ENCODE measurements at regions not wholly inside any gene's neighbourhood (a gene's known extent, or its start where the extent isn't known, plus 50 kb on each side); places are given as distances from the start of the nearest gene placed in this dataset.

GRCh38 chr11:95515371-95515770 is 274.2 kb downstream of the FAM76B start:
- TF ChIP-seq, protein P1, sequence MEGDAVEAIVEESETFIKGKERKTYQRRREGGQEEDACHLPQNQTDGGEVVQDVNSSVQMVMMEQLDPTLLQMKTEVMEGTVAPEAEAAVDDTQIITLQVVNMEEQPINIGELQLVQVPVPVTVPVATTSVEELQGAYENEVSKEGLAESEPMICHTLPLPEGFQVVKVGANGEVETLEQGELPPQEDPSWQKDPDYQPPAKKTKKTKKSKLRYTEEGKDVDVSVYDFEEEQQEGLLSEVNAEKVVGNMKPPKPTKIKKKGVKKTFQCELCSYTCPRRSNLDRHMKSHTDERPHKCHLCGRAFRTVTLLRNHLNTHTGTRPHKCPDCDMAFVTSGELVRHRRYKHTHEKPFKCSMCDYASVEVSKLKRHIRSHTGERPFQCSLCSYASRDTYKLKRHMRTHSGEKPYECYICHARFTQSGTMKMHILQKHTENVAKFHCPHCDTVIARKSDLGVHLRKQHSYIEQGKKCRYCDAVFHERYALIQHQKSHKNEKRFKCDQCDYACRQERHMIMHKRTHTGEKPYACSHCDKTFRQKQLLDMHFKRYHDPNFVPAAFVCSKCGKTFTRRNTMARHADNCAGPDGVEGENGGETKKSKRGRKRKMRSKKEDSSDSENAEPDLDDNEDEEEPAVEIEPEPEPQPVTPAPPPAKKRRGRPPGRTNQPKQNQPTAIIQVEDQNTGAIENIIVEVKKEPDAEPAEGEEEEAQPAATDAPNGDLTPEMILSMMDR (conservative IDR thresholded peaks at IDR 0.05), result no peak
- TF ChIP-seq ZFX (IDR thresholded peaks at IDR 0.05), result no peak

DNA sequence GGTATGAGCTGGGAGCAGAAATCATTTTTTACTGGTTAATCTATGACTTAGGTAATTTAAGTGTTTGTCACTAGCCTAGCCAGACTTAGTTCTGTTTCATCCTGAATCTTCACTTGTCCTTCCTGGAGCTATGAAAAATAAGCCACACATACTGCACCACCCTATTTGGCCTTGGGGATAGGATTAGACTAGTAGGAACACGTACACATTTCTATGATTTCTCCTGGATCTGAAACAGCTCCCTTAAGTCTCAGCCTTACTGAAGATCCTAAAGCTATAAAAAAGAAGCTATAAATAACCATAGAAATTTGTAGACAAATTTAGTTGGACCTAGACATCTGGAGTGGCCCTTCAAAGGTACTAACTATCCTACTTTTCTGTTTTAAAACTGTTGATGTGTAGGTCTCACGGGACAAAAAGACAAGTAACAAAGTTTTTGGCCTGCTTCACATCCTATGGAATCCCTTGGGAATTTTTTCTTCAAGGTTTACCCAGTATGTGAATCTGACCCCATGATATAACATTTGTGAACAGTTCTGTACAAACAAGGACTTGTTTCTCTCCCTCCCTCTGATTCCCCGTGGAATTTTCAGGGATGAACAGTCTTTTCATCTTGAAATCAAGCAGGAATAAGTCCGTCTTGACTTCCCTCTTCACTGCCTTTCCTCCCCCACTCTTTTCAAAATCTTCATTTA is 275.0 kb downstream of the FAM76B start:
- H3K27ac ChIP-seq, result no peak overlapping the region
- TF ChIP-seq, protein P1 (conservative IDR thresholded peaks at IDR 0.05), result no peak

More at GRCh38 chr11:95515371-95515770, 274.2 kb downstream of the FAM76B start:
- no peak overlapping the region for H3K27ac ChIP-seq

GRCh38 chr11:95512682-95513081 is 276.9 kb downstream of the FAM76B start:
- H3K27ac ChIP-seq, result peak overlapping the region; percentile 57; the same call in 1 of the 2 replicates

GRCh38 chr11:95512177-95512576 is 277.4 kb downstream of the FAM76B start:
- peak overlapping the region; percentile 57; the same call in 1 of the 2 replicates for H3K27ac ChIP-seq
- TF ChIP-seq, protein P1 (conservative IDR thresholded peaks at IDR 0.05), result no peak
- no peak for TF ChIP-seq ZFX (IDR thresholded peaks at IDR 0.05)

More at GRCh38 chr11:95512682-95513081, 276.9 kb downstream of the FAM76B start:
- TF ChIP-seq ZFX (IDR thresholded peaks at IDR 0.05), result no peak
- TF ChIP-seq, protein P1 (conservative IDR thresholded peaks at IDR 0.05), result no peak

- no peak overlapping the region for H3K27ac ChIP-seq
- TF ChIP-seq ZFX (IDR thresholded peaks at IDR 0.05), result no peak
- TF ChIP-seq, protein P1 (conservative IDR thresholded peaks at IDR 0.05), result no peak
Observed at GRCh38 chr11:95508219-95508890, 277.4 kb upstream of the SESN3 start.

- no peak overlapping the region for H3K27ac ChIP-seq
- TF ChIP-seq, protein P1 (conservative IDR thresholded peaks at IDR 0.05), result peak; percentile 28; the same call in 1 of the 2 replicates
- no peak for TF ChIP-seq ZFX (IDR thresholded peaks at IDR 0.05)
Observed at GRCh38 chr11:95507794-95508193, 276.8 kb upstream of the SESN3 start.

GRCh38 chr11:95506777-95507176 is 275.8 kb upstream of the SESN3 start:
- TF ChIP-seq ZFX (IDR thresholded peaks at IDR 0.05), result no peak
- TF ChIP-seq, protein P1 (conservative IDR thresholded peaks at IDR 0.05), result no peak
- H3K27ac ChIP-seq, result no peak overlapping the region; the same call in 1 of the 2 replicates

Measured in C4-2B (cell line).